HCT116 (cell line): ENCODE measurements at regions not wholly inside any gene's neighbourhood (a gene's known extent, or its start where the extent isn't known, plus 50 kb on each side); places are given as distances from the start of the nearest gene placed in this dataset.

ENCODE experiments used
- ATAC-seq: fragments of 200-7000 bp; cut with Tn5 transposase; 2 replicates; pipeline ENCODE4 v1.9.1; 2020; ENCODE audit warnings: mild to moderate bottlenecking, moderate library complexity
- BruUV-seq: library from RNA; stranded (reverse); fragments of 400-500 nt; replicated peaks from 2 replicates; lab custom pipeline; 2021; lab: Mats Ljungman, UMichigan
- CTCF ChIA-PET: fragments of 300-600 bp; sonication (Branson Sonifier 250); formaldehyde crosslinking; loops from one replicate; lab custom pipeline; 2021; ENCODE audit warnings: antibody characterized with exemption; lab: Charles Lee
- POLR2A ChIA-PET: fragments of 300-600, 350-600 bp; sonication (Branson Sonifier 250); formaldehyde crosslinking; loops from one replicate; lab custom pipeline; 2021; ENCODE audit warnings: antibody characterized with exemption; lab: Charles Lee
- RAD21 ChIA-PET, 2 experiments: fragments of 300-600 bp; sonication (Branson Sonifier 250); formaldehyde crosslinking; loops; one replicate each; lab custom pipeline; 2023; ENCODE audit warnings: low total read pairs in 2 of 2; ENCODE audit not compliant: uncharacterized antibody in 2 of 2, unreplicated experiment in 2 of 2, low non-redundant PET in 1 of 2; lab: Charles Lee
- DNase-seq: peaks from one replicate; pipeline ENCODE4 v3.0.0-alpha.2; 2010; ENCODE audit warnings: low read depth, low spot score
- H2AFZ ChIP-seq: fragments of 200-600 bp; shearing (Covaris generic), sonication (generic); 2 replicates; pipeline ENCODE4 v1.6.1; 2017; ENCODE audit warnings: low read depth, mixed run types, mixed read lengths, antibody characterized with exemption, low read length; ENCODE audit not compliant: poor library complexity, severe bottlenecking
- H3K27ac ChIP-seq: 2 replicates; pipeline ENCODE4 v1.5.1; 2012; ENCODE audit warnings: low read depth, low read length
- H3K27me3 ChIP-seq: fragments of 200-600 bp; sonication (generic); 2 replicates; pipeline ENCODE4 v1.6.1; 2016; ENCODE audit warnings: mixed run types, low read length, mixed read lengths; ENCODE audit not compliant: insufficient read depth
- H3K36me3 ChIP-seq, 2 experiments: fragments of 200-500 bp in 1 of 2; fragments of 200-600 bp in 1 of 2; sonication (Bioruptor generic) in 1 of 2; sonication (generic) in 1 of 2; 2 replicates each; pipeline versions ENCODE4 v1.5.1 to v1.6.1; 2014 to 2016; ENCODE audit warnings: low read length in 2 of 2, inconsistent platforms in 1 of 2, mixed read lengths in 1 of 2, mixed run types in 1 of 2; ENCODE audit not compliant: insufficient read depth in 2 of 2, control insufficient read depth in 1 of 2
- H3K4me1 ChIP-seq, 2 experiments: fragments of 200-600 bp in 1 of 2; sonication (generic) in 1 of 2; 2 replicates each; pipeline versions ENCODE4 v1.5.1 to v1.6.1; 2012 to 2017; ENCODE audit warnings: low read length in 2 of 2, inconsistent platforms in 1 of 2, mild to moderate bottlenecking in 1 of 2, mixed read lengths in 1 of 2, mixed run types in 1 of 2, moderate library complexity in 1 of 2; ENCODE audit not compliant: insufficient read depth in 2 of 2, control insufficient read depth in 1 of 2
- H3K4me2 ChIP-seq: fragments of 200-600 bp; sonication (generic); 2 replicates; pipeline ENCODE4 v1.6.1; 2017; ENCODE audit warnings: mixed run types, low read length, mixed read lengths
- H3K4me3 ChIP-seq, 2 experiments: fragments of 200-600 bp in 1 of 2; sonication (generic) in 1 of 2; replicated peaks in 1 of 2; 2 replicates each; pipeline ENCODE4 v1.5.1; 2011 to 2016; ENCODE audit warnings: low read length in 2 of 2, control low read depth in 1 of 2, low read depth in 1 of 2, mild to moderate bottlenecking in 1 of 2, mixed read lengths in 1 of 2, mixed run types in 1 of 2
- H3K79me2 ChIP-seq: fragments of 200-600 bp; sonication (generic); 2 replicates; pipeline ENCODE4 v1.6.1; 2017; ENCODE audit warnings: mild to moderate bottlenecking, mixed run types, low read length, moderate library complexity, mixed read lengths; ENCODE audit not compliant: insufficient read depth
- H3K9ac ChIP-seq: fragments of 200-600 bp; sonication (generic); 2 replicates; pipeline ENCODE4 v1.6.1; 2016; ENCODE audit warnings: low read length, mixed read lengths
- H3K9me2 ChIP-seq: fragments of 200-600 bp; sonication (generic), shearing (Covaris generic); 2 replicates; pipeline ENCODE4 v1.6.1; 2017; ENCODE audit warnings: mixed run types, mild to moderate bottlenecking, moderate library complexity; ENCODE audit not compliant: insufficient read depth
- H3K9me3 ChIP-seq, 2 experiments: fragments of 200-500 bp in 1 of 2; fragments of 200-600 bp in 1 of 2; sonication (Bioruptor generic) in 1 of 2; sonication (generic) in 1 of 2; 2 replicates each; pipeline ENCODE4 v1.6.1; 2014 to 2017; ENCODE audit warnings: low read length in 2 of 2, mixed read lengths in 2 of 2, inconsistent platforms in 1 of 2, low read depth in 1 of 2, mild to moderate bottlenecking in 1 of 2, mixed run types in 1 of 2, moderate library complexity in 1 of 2; ENCODE audit not compliant: control insufficient read depth in 1 of 2, insufficient read depth in 1 of 2
- H4K20me1 ChIP-seq: fragments of 200-600 bp; sonication (generic), shearing (Covaris generic); 2 replicates; pipeline ENCODE4 v1.6.1; 2017; ENCODE audit warnings: mixed run types, mild to moderate bottlenecking, moderate library complexity; ENCODE audit not compliant: insufficient read depth
- CEBPB ChIP-seq: IDR thresholded peaks from 2 replicates; pipeline ENCODE4 v1.6.1; 2012; ENCODE audit warnings: low read depth
- ELF1 ChIP-seq: IDR thresholded peaks from 2 replicates; pipeline ENCODE4 v1.6.1; 2012; ENCODE audit warnings: low read depth, borderline replicate concordance
- EZH2phosphoT487 ChIP-seq: fragments of 200-600 bp; IDR thresholded peaks from 2 replicates; pipeline ENCODE4 v1.6.1; 2018; ENCODE audit warnings: antibody characterized with exemption, borderline replicate concordance
- JUND ChIP-seq: IDR thresholded peaks from 2 replicates; pipeline ENCODE4 v1.6.1; 2012
- POLR2AphosphoS5 ChIP-seq: IDR thresholded peaks from 2 replicates; pipeline ENCODE4 v1.6.1; 2011; ENCODE audit warnings: mild to moderate bottlenecking, low read depth, low read length, moderate library complexity
- RAD21 ChIP-seq: IDR thresholded peaks from 2 replicates; pipeline ENCODE4 v1.6.1; 2012; ENCODE audit warnings: low read depth, mild to moderate bottlenecking
- SIN3A ChIP-seq: IDR thresholded peaks from 2 replicates; pipeline ENCODE4 v1.6.1; 2012; ENCODE audit warnings: low read depth
- SP1 ChIP-seq: IDR thresholded peaks from 2 replicates; pipeline ENCODE4 v1.6.1; 2012; ENCODE audit warnings: low read depth
- TCF7L2 ChIP-seq: IDR thresholded peaks from 2 replicates; pipeline ENCODE4 v1.7.0; 2011; ENCODE audit warnings: borderline replicate concordance, inconsistent platforms; ENCODE audit not compliant: insufficient read depth, insufficient read length; ENCODE audit errors: extremely low read depth
- ZFX ChIP-seq: fragments of 450-650 bp; IDR thresholded peaks from 2 replicates; pipeline ENCODE4 v1.6.1; 2017
- intact Hi-C: fragments of 100-400 bp; cut with micrococcal nuclease; formaldehyde crosslinking; loops from 2 replicates; pipeline ENCODE4 v1.10.0; 2022
- TF ChIP-seq, protein P1 (sequence below): IDR thresholded peaks from 2 replicates; pipeline ENCODE4 v1.6.1; 2012; ENCODE audit warnings: low read depth
- TF ChIP-seq, protein P2 (sequence below): IDR thresholded peaks from 2 replicates; pipeline ENCODE4 v1.6.1; 2012

- no TSS peak for BruUV-seq
- Histone ChIP-seq H3K79me2 (no peaks in the 10 kb centered on the region), H3K4me1 (no peaks in the 10 kb centered on the region), H3K9me3 (peaks cover 16 to 56% of the 10 kb centered on the region in 2 experiments; a peak in 2 of 4 replicates), H3K36me3 (no peaks in the 10 kb centered on the region), H3K4me2 (no peak overlapping the region), H3K27me3 (no peaks in the 10 kb centered on the region), H3K4me3 (no peak overlapping the region), H2AFZ (no peak overlapping the region), H4K20me1 (no peaks in the 10 kb centered on the region), H3K9me2 (no peaks in the 10 kb centered on the region), H3K9ac (no peak overlapping the region), H3K27ac (no peak overlapping the region)
- ChIA-PET CTCF (no interaction called here), RAD21 (no interaction called here), POLR2A (no interaction called here)
- intact Hi-C loops, result no loop called here
- DNase-seq, result no peak
- no peak for ATAC-seq
- TF ChIP-seq RAD21 (no peak), EZH2phosphoT487 (no peak), SIN3A (no peak)
These were observed 1016.0 kb downstream of the UQCRFS1 start for GRCh38 chr19:28196961-28197360.

DNA sequence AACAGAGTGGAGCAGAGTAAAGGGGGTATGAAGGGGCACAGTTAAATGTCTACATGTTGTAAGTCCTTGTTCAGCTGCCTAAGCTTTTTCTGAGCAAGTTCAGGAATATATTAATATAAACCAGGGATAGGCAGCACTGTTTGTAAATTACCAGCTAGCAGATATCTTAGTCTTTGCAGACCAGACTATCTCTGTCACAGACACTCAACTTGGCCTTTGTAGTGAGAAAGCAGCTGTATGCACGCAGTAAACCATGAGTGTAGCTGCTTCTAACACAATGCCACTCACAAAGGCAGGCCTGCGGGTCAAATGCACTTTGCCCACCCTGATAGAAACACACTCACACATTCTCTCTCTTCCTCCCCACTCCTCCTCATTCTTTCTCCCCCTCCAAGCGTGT lies 1016.9 kb downstream of the UQCRFS1 start:
- Histone ChIP-seq H3K36me3 (no peaks in the 10 kb centered on the region), H3K79me2 (no peaks in the 10 kb centered on the region), H3K9me2 (no peaks in the 10 kb centered on the region), H4K20me1 (no peaks in the 10 kb centered on the region), H3K4me2 (no peak overlapping the region), H3K27ac (no peak overlapping the region), H3K9ac (no peak overlapping the region), H3K27me3 (no peaks in the 10 kb centered on the region), H3K4me3 (no peak overlapping the region), H2AFZ (no peak overlapping the region), H3K4me1 (no peaks in the 10 kb centered on the region), H3K9me3 (peaks cover 15 to 55% of the 10 kb centered on the region in 2 experiments; a peak in 2 of 4 replicates)
- no peak for TF ChIP-seq ZFX
- TF ChIP-seq EZH2phosphoT487, result no peak
- TF ChIP-seq, protein P1, sequence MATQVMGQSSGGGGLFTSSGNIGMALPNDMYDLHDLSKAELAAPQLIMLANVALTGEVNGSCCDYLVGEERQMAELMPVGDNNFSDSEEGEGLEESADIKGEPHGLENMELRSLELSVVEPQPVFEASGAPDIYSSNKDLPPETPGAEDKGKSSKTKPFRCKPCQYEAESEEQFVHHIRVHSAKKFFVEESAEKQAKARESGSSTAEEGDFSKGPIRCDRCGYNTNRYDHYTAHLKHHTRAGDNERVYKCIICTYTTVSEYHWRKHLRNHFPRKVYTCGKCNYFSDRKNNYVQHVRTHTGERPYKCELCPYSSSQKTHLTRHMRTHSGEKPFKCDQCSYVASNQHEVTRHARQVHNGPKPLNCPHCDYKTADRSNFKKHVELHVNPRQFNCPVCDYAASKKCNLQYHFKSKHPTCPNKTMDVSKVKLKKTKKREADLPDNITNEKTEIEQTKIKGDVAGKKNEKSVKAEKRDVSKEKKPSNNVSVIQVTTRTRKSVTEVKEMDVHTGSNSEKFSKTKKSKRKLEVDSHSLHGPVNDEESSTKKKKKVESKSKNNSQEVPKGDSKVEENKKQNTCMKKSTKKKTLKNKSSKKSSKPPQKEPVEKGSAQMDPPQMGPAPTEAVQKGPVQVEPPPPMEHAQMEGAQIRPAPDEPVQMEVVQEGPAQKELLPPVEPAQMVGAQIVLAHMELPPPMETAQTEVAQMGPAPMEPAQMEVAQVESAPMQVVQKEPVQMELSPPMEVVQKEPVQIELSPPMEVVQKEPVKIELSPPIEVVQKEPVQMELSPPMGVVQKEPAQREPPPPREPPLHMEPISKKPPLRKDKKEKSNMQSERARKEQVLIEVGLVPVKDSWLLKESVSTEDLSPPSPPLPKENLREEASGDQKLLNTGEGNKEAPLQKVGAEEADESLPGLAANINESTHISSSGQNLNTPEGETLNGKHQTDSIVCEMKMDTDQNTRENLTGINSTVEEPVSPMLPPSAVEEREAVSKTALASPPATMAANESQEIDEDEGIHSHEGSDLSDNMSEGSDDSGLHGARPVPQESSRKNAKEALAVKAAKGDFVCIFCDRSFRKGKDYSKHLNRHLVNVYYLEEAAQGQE, result no peak
- TF ChIP-seq JUND, result no peak
- TF ChIP-seq TCF7L2, result no peak
- TF ChIP-seq SP1, result no peak
- no peak for TF ChIP-seq POLR2AphosphoS5
- TF ChIP-seq CEBPB, result no peak
- TF ChIP-seq, protein P2, sequence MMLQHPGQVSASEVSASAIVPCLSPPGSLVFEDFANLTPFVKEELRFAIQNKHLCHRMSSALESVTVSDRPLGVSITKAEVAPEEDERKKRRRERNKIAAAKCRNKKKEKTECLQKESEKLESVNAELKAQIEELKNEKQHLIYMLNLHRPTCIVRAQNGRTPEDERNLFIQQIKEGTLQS, result no peak
- TF ChIP-seq RAD21, result no peak
- no peak for TF ChIP-seq ELF1
- intact Hi-C loops, result no loop called here
- ChIA-PET RAD21 (no interaction called here), CTCF (no interaction called here), POLR2A (no interaction called here)
- no peak for DNase-seq
- no peak for ATAC-seq
- no TSS peak for BruUV-seq
